HepG2 (cell line): ENCODE measurements at regions not wholly inside any gene's neighbourhood (a gene's known extent, or its start where the extent isn't known, plus 50 kb on each side); places are given as distances from the start of the nearest gene placed in this dataset.

ENCODE experiments used
- ATAC-seq: fragments of 200-7000 bp; cut with Tn5 transposase; 3 replicates; pipeline ENCODE4 v1.9.1; 2020; ENCODE audit warnings: mild to moderate bottlenecking, moderate library complexity
- BruUV-seq: library from RNA; stranded (reverse); fragments of 400-500 nt; replicated peaks from 2 replicates; lab custom pipeline; 2021; lab: Mats Ljungman, UMichigan
- CTCF ChIA-PET: fragments of 300-600 bp; formaldehyde crosslinking; extraction: SDS; loops from one replicate; lab custom pipeline; 2021; ENCODE audit warnings: low total read pairs, inconsistent platforms, low intra/inter-chr PET ratio; lab: Yijun Ruan, JAX
- POLR2A ChIA-PET: fragments of 350-600 bp; sonication (Branson Sonifier 250); formaldehyde crosslinking; loops from one replicate; lab custom pipeline; 2020; ENCODE audit warnings: antibody characterized with exemption, inconsistent platforms; lab: Yijun Ruan, JAX
- DNase-seq: peaks from one replicate; pipeline ENCODE4 v3.0.0-alpha.2; 2015; ENCODE audit warnings: low spot score
- FAIRE-seq: peaks from 3 replicates; lab custom pipeline; 2011; peaks lifted over from hg19 to GRCh38; lab: Jason Lieb, UNC
- H2AFZ ChIP-seq: one replicate; pipeline ENCODE4 v1.6.1; 2011; ENCODE audit warnings: low read length, inconsistent platforms
- H3K27ac ChIP-seq: fragments of 300-600 bp; 3 replicates; pipeline ENCODE4 v1.8.0; 2011; ENCODE audit warnings: mixed run types, mild to moderate bottlenecking, mixed read lengths, low read length, inconsistent platforms; ENCODE audit not compliant: insufficient read depth; ENCODE audit errors: extremely low read length
- H3K27me3 ChIP-seq, 2 experiments: fragments of 200-600 bp in 1 of 2; 2 replicates in 1 of 2; 3 replicates in 1 of 2; pipeline versions ENCODE4 v1.6.0 to v1.8.0; 2011; ENCODE audit warnings: low read length in 2 of 2, mild to moderate bottlenecking in 2 of 2, moderate library complexity in 2 of 2, inconsistent platforms in 1 of 2; ENCODE audit not compliant: insufficient read depth in 2 of 2, control insufficient read depth in 1 of 2
- H3K36me3 ChIP-seq, 2 experiments: fragments of 200-600 bp in 1 of 2; replicated peaks in 1 of 2; 2 replicates in 1 of 2; 3 replicates in 1 of 2; pipeline versions ENCODE4 v1.5.1 to v1.8.0; 2011; ENCODE audit warnings: low read length in 2 of 2, inconsistent platforms in 1 of 2; ENCODE audit not compliant: insufficient read depth in 2 of 2, control insufficient read depth in 1 of 2
- H3K4me1 ChIP-seq: 2 replicates; pipeline ENCODE4 v1.5.1; 2012; ENCODE audit warnings: low read length, inconsistent platforms; ENCODE audit not compliant: insufficient read depth
- H3K4me2 ChIP-seq: 2 replicates; pipeline ENCODE4 v1.6.0; 2011; ENCODE audit warnings: low read depth, low read length, inconsistent platforms
- H3K4me3 ChIP-seq, 3 experiments: fragments of 200-600 bp in 1 of 3; sonication (generic), shearing (Covaris generic) in 1 of 3; replicated peaks in 1 of 3; 2 replicates each; pipeline ENCODE4 v1.5.1; 2011 to 2016; ENCODE audit warnings: low read length in 3 of 3, inconsistent platforms in 2 of 3, low read depth in 2 of 3, mild to moderate bottlenecking in 2 of 3, control low read depth in 1 of 3, mixed read lengths in 1 of 3; ENCODE audit not compliant: insufficient read depth in 1 of 3
- H3K79me2 ChIP-seq: one replicate; pipeline ENCODE4 v1.6.1; 2011; ENCODE audit warnings: low read length, inconsistent platforms; ENCODE audit not compliant: insufficient read depth
- H3K9ac ChIP-seq: 2 replicates; pipeline ENCODE4 v1.6.0; 2011; ENCODE audit warnings: mild to moderate bottlenecking, low read depth, low read length, inconsistent platforms; ENCODE audit not compliant: insufficient read depth
- H3K9me3 ChIP-seq: 2 replicates; pipeline ENCODE4 v1.5.1; 2012; ENCODE audit warnings: mild to moderate bottlenecking, low read length
- H4K20me1 ChIP-seq: 2 replicates; pipeline ENCODE4 v1.6.0; 2011; ENCODE audit warnings: inconsistent platforms, mild to moderate bottlenecking, low read length, moderate library complexity; ENCODE audit not compliant: insufficient read depth
- AHDC1 ChIP-seq: sonication (generic); formaldehyde crosslinking; IDR thresholded peaks from 2 replicates; pipeline ENCODE4 v1.5.1; 2020; ENCODE audit warnings: mild to moderate bottlenecking, missing genetic modification reagents, borderline replicate concordance
- FIP1L1 ChIP-seq: fragments of 200-400 bp; formaldehyde crosslinking; IDR thresholded peaks from 2 replicates; pipeline ENCODE4 v1.6.1; 2018; ENCODE audit warnings: low read depth, mild to moderate bottlenecking, low read length, moderate library complexity, borderline replicate concordance; ENCODE audit not compliant: insufficient read depth
- ZBTB2 ChIP-seq: sonication (generic); formaldehyde crosslinking; IDR thresholded peaks from 2 replicates; pipeline ENCODE4 v1.8.0; 2022; ENCODE audit warnings: low read depth, missing genetic modification reagents
- ZNF574 ChIP-seq: sonication (generic); formaldehyde crosslinking; IDR thresholded peaks from 2 replicates; pipeline ENCODE4 v1.4.0; 2020; ENCODE audit warnings: missing genetic modification reagents
- ZNF646 ChIP-seq: sonication (generic); formaldehyde crosslinking; IDR thresholded peaks from 2 replicates; pipeline ENCODE4 v1.9.0; 2021; ENCODE audit warnings: mild to moderate bottlenecking, missing genetic modification reagents
- WGBS: methylation state at CpG from one replicate; pipeline ENCODE4 v1.1.6; 2017; ENCODE audit warnings: low lambda C conversion rate; 5-methylcytosine and 5-hydroxymethylcytosine counted together
- in situ Hi-C: cut with HindIII; loops from 2 replicates; pipeline ENCODE4 v1.10.0; 2017; ENCODE audit warnings: low pct_unique_long_range_greater_than_20kb; ENCODE audit not compliant: extremely low pct_ligation_motif_present
- intact Hi-C: fragments of 100-400 bp; cut with micrococcal nuclease; formaldehyde crosslinking; loops from one replicate; pipeline ENCODE4 v1.10.0; 2022; ENCODE audit not compliant: unreplicated experiment

GRCh38 chr13:53445686-53446085 lies 417.1 kb downstream of the OLFM4 start (continued):
- no peak for TF ChIP-seq ZNF646 (CRISPR knock-in tag)

GRCh38 chr13:53447456-53447855 lies 418.8 kb downstream of the OLFM4 start:
- WGBS = 6% methylated on average over 4 of the region's 4 CpGs
- in situ Hi-C loops = no loop called here
- no peak overlapping the region for H2AFZ ChIP-seq
- H4K20me1 ChIP-seq = no peaks in the 10 kb centered on the region
- no peak overlapping the region for H3K4me3 ChIP-seq
- H3K27ac ChIP-seq = no peak overlapping the region
- no peak overlapping the region for H3K9ac ChIP-seq
- FAIRE-seq = no peak
- H3K9me3 ChIP-seq = peaks cover 81% of the 10 kb centered on the region
- BruUV-seq = no TSS peak
- CTCF ChIA-PET = no interaction called here
- no peaks in the 10 kb centered on the region for H3K27me3 ChIP-seq
- no peak for ATAC-seq
- no peak for DNase-seq
- H3K4me1 ChIP-seq = no peaks in the 10 kb centered on the region
- H3K36me3 ChIP-seq = no peaks in the 10 kb centered on the region
- POLR2A ChIA-PET = no interaction called here
- H3K4me2 ChIP-seq = no peak overlapping the region
- intact Hi-C loops = no loop called here
- H3K79me2 ChIP-seq = no peaks in the 10 kb centered on the region
- TF ChIP-seq FIP1L1 (no peak), AHDC1 (no peak), ZNF574 (CRISPR knock-in tag) (no peak), ZBTB2 (CRISPR knock-in tag) (no peak)
